GM21786 (cell line): ENCODE measurements at regions not wholly inside any gene's neighbourhood (a gene's known extent, or its start where the extent isn't known, plus 50 kb on each side); places are given as distances from the start of the nearest gene placed in this dataset.

Experiments used
- ATAC-seq: cut with Tn5 transposase; IDR thresholded peaks from one replicate; pipeline ENCODE4 v1.9.1; 2021; ENCODE audit not compliant: unreplicated experiment

- ATAC-seq: no peak
These were observed 301.9 kb upstream of the SALL3 start for GRCh38 chr18:78677483-78678317.

- ATAC-seq: no peak
These were observed 301.3 kb upstream of the SALL3 start for GRCh38 chr18:78678318-78678695.

GRCh38 chr18:78679031-78679430, 300.6 kb upstream of the SALL3 start:
- no peak for ATAC-seq

- ATAC-seq: no peak
These were observed 299.9 kb upstream of the SALL3 start for GRCh38 chr18:78679613-78680260.

GRCh38 chr18:78681396-78681795, 298.2 kb upstream of the SALL3 start:
- ATAC-seq: no peak

GRCh38 chr18:78681934-78682333, 297.7 kb upstream of the SALL3 start:
- ATAC-seq: no peak

- no peak for ATAC-seq
These were observed 296.9 kb upstream of the SALL3 start for GRCh38 chr18:78682716-78683115.

GRCh38 chr18:78683191-78684010, 296.2 kb upstream of the SALL3 start:
- ATAC-seq: no peak

GRCh38 chr18:78685250-78685979, 294.2 kb upstream of the SALL3 start:
- ATAC-seq: no peak

- no peak for ATAC-seq
These were observed 293.6 kb upstream of the SALL3 start for GRCh38 chr18:78685980-78686530.

- no peak for ATAC-seq
These were observed 292.5 kb upstream of the SALL3 start for GRCh38 chr18:78686976-78687685.

GRCh38 chr18:78687736-78688135, 291.9 kb upstream of the SALL3 start:
- no peak for ATAC-seq

- no peak for ATAC-seq
These were observed 291.4 kb upstream of the SALL3 start for GRCh38 chr18:78688249-78688648.

GRCh38 chr18:78688916-78689315, 290.7 kb upstream of the SALL3 start:
- no peak for ATAC-seq

- no peak for ATAC-seq
These were observed 290.0 kb upstream of the SALL3 start for GRCh38 chr18:78689606-78690005.

GRCh38 chr18:78692105-78692504, 287.5 kb upstream of the SALL3 start:
- no peak for ATAC-seq

- ATAC-seq: no peak
These were observed 286.2 kb upstream of the SALL3 start for GRCh38 chr18:78693429-78693828.

- no peak for ATAC-seq
These were observed 282.8 kb upstream of the SALL3 start for GRCh38 chr18:78696698-78697435.

- ATAC-seq: no peak
These were observed 282.2 kb upstream of the SALL3 start for GRCh38 chr18:78697446-78697845.
